HCT116 (cell line): ENCODE measurements at regions not wholly inside any gene's neighbourhood (a gene's known extent, or its start where the extent isn't known, plus 50 kb on each side); places are given as distances from the start of the nearest gene placed in this dataset.

Experiments used
- ATAC-seq: fragments of 200-7000 bp; cut with Tn5 transposase; 2 replicates; pipeline ENCODE4 v1.9.1; 2020; ENCODE audit warnings: mild to moderate bottlenecking, moderate library complexity
- BruUV-seq: library from RNA; stranded (reverse); fragments of 400-500 nt; replicated peaks from 2 replicates; lab custom pipeline; 2021; lab: Mats Ljungman, UMichigan
- CTCF ChIA-PET: fragments of 300-600 bp; sonication (Branson Sonifier 250); formaldehyde crosslinking; loops from one replicate; lab custom pipeline; 2021; ENCODE audit warnings: antibody characterized with exemption; lab: Charles Lee
- POLR2A ChIA-PET: fragments of 300-600, 350-600 bp; sonication (Branson Sonifier 250); formaldehyde crosslinking; loops from one replicate; lab custom pipeline; 2021; ENCODE audit warnings: antibody characterized with exemption; lab: Charles Lee
- RAD21 ChIA-PET, 2 experiments: fragments of 300-600 bp; sonication (Branson Sonifier 250); formaldehyde crosslinking; loops; one replicate each; lab custom pipeline; 2023; ENCODE audit warnings: low total read pairs in 2 of 2; ENCODE audit not compliant: uncharacterized antibody in 2 of 2, unreplicated experiment in 2 of 2, low non-redundant PET in 1 of 2; lab: Charles Lee
- DNase-seq: peaks from one replicate; pipeline ENCODE4 v3.0.0-alpha.2; 2010; ENCODE audit warnings: low read depth, low spot score
- H2AFZ ChIP-seq: fragments of 200-600 bp; shearing (Covaris generic), sonication (generic); 2 replicates; pipeline ENCODE4 v1.6.1; 2017; ENCODE audit warnings: low read depth, mixed run types, mixed read lengths, antibody characterized with exemption, low read length; ENCODE audit not compliant: poor library complexity, severe bottlenecking
- H3K27ac ChIP-seq: 2 replicates; pipeline ENCODE4 v1.5.1; 2012; ENCODE audit warnings: low read depth, low read length
- H3K27me3 ChIP-seq: fragments of 200-600 bp; sonication (generic); 2 replicates; pipeline ENCODE4 v1.6.1; 2016; ENCODE audit warnings: mixed run types, low read length, mixed read lengths; ENCODE audit not compliant: insufficient read depth
- H3K36me3 ChIP-seq, 2 experiments: fragments of 200-500 bp in 1 of 2; fragments of 200-600 bp in 1 of 2; sonication (Bioruptor generic) in 1 of 2; sonication (generic) in 1 of 2; 2 replicates each; pipeline versions ENCODE4 v1.5.1 to v1.6.1; 2014 to 2016; ENCODE audit warnings: low read length in 2 of 2, inconsistent platforms in 1 of 2, mixed read lengths in 1 of 2, mixed run types in 1 of 2; ENCODE audit not compliant: insufficient read depth in 2 of 2, control insufficient read depth in 1 of 2
- H3K4me1 ChIP-seq, 2 experiments: fragments of 200-600 bp in 1 of 2; sonication (generic) in 1 of 2; 2 replicates each; pipeline versions ENCODE4 v1.5.1 to v1.6.1; 2012 to 2017; ENCODE audit warnings: low read length in 2 of 2, inconsistent platforms in 1 of 2, mild to moderate bottlenecking in 1 of 2, mixed read lengths in 1 of 2, mixed run types in 1 of 2, moderate library complexity in 1 of 2; ENCODE audit not compliant: insufficient read depth in 2 of 2, control insufficient read depth in 1 of 2
- H3K4me2 ChIP-seq: fragments of 200-600 bp; sonication (generic); 2 replicates; pipeline ENCODE4 v1.6.1; 2017; ENCODE audit warnings: mixed run types, low read length, mixed read lengths
- H3K4me3 ChIP-seq, 2 experiments: fragments of 200-600 bp in 1 of 2; sonication (generic) in 1 of 2; replicated peaks in 1 of 2; 2 replicates each; pipeline ENCODE4 v1.5.1; 2011 to 2016; ENCODE audit warnings: low read length in 2 of 2, control low read depth in 1 of 2, low read depth in 1 of 2, mild to moderate bottlenecking in 1 of 2, mixed read lengths in 1 of 2, mixed run types in 1 of 2
- H3K79me2 ChIP-seq: fragments of 200-600 bp; sonication (generic); 2 replicates; pipeline ENCODE4 v1.6.1; 2017; ENCODE audit warnings: mild to moderate bottlenecking, mixed run types, low read length, moderate library complexity, mixed read lengths; ENCODE audit not compliant: insufficient read depth
- H3K9ac ChIP-seq: fragments of 200-600 bp; sonication (generic); 2 replicates; pipeline ENCODE4 v1.6.1; 2016; ENCODE audit warnings: low read length, mixed read lengths
- H3K9me2 ChIP-seq: fragments of 200-600 bp; sonication (generic), shearing (Covaris generic); 2 replicates; pipeline ENCODE4 v1.6.1; 2017; ENCODE audit warnings: mixed run types, mild to moderate bottlenecking, moderate library complexity; ENCODE audit not compliant: insufficient read depth
- H3K9me3 ChIP-seq, 2 experiments: fragments of 200-500 bp in 1 of 2; fragments of 200-600 bp in 1 of 2; sonication (Bioruptor generic) in 1 of 2; sonication (generic) in 1 of 2; 2 replicates each; pipeline ENCODE4 v1.6.1; 2014 to 2017; ENCODE audit warnings: low read length in 2 of 2, mixed read lengths in 2 of 2, inconsistent platforms in 1 of 2, low read depth in 1 of 2, mild to moderate bottlenecking in 1 of 2, mixed run types in 1 of 2, moderate library complexity in 1 of 2; ENCODE audit not compliant: control insufficient read depth in 1 of 2, insufficient read depth in 1 of 2
- H4K20me1 ChIP-seq: fragments of 200-600 bp; sonication (generic), shearing (Covaris generic); 2 replicates; pipeline ENCODE4 v1.6.1; 2017; ENCODE audit warnings: mixed run types, mild to moderate bottlenecking, moderate library complexity; ENCODE audit not compliant: insufficient read depth
- ATF3 ChIP-seq: IDR thresholded peaks from 2 replicates; pipeline ENCODE4 v1.6.1; 2012
- CEBPB ChIP-seq: IDR thresholded peaks from 2 replicates; pipeline ENCODE4 v1.6.1; 2012; ENCODE audit warnings: low read depth
- EGR1 ChIP-seq: IDR thresholded peaks from 2 replicates; pipeline ENCODE4 v1.6.1; 2012; ENCODE audit warnings: low read depth
- ELF1 ChIP-seq: IDR thresholded peaks from 2 replicates; pipeline ENCODE4 v1.6.1; 2012; ENCODE audit warnings: low read depth, borderline replicate concordance
- EZH2 ChIP-seq: fragments of 200-600 bp; sonication (generic); IDR thresholded peaks from 2 replicates; pipeline ENCODE4 v1.6.1; 2017; ENCODE audit warnings: antibody characterized with exemption, mixed run types
- FOSL1 ChIP-seq: IDR thresholded peaks from 2 replicates; pipeline ENCODE4 v1.6.1; 2012; ENCODE audit warnings: low read depth
- JUND ChIP-seq: IDR thresholded peaks from 2 replicates; pipeline ENCODE4 v1.6.1; 2012
- MAX ChIP-seq: IDR thresholded peaks from 2 replicates; pipeline ENCODE4 v1.6.1; 2012
- POLR2A ChIP-seq: IDR thresholded peaks from 2 replicates; pipeline ENCODE4 v1.7.0; 2011; ENCODE audit warnings: borderline replicate concordance; ENCODE audit not compliant: insufficient read depth, insufficient read length; ENCODE audit errors: extremely low read depth
- POLR2AphosphoS5 ChIP-seq: IDR thresholded peaks from 2 replicates; pipeline ENCODE4 v1.6.1; 2011; ENCODE audit warnings: mild to moderate bottlenecking, low read depth, low read length, moderate library complexity
- RAD21 ChIP-seq: IDR thresholded peaks from 2 replicates; pipeline ENCODE4 v1.6.1; 2012; ENCODE audit warnings: low read depth, mild to moderate bottlenecking
- REST ChIP-seq: IDR thresholded peaks from 2 replicates; pipeline ENCODE4 v1.6.1; 2012; ENCODE audit warnings: low read depth
- SIN3A ChIP-seq: IDR thresholded peaks from 2 replicates; pipeline ENCODE4 v1.6.1; 2012; ENCODE audit warnings: low read depth
- SP1 ChIP-seq: IDR thresholded peaks from 2 replicates; pipeline ENCODE4 v1.6.1; 2012; ENCODE audit warnings: low read depth
- SRF ChIP-seq: IDR thresholded peaks from 2 replicates; pipeline ENCODE4 v1.6.1; 2012; ENCODE audit warnings: low read depth
- TCF7L2 ChIP-seq: IDR thresholded peaks from 2 replicates; pipeline ENCODE4 v1.7.0; 2011; ENCODE audit warnings: borderline replicate concordance, inconsistent platforms; ENCODE audit not compliant: insufficient read depth, insufficient read length; ENCODE audit errors: extremely low read depth
- ZBTB33 ChIP-seq: IDR thresholded peaks from 2 replicates; pipeline ENCODE4 v1.6.1; 2011; ENCODE audit warnings: mild to moderate bottlenecking, low read length, moderate library complexity; ENCODE audit not compliant: insufficient replicate concordance; ENCODE audit errors: extremely low read depth
- ZFX ChIP-seq: fragments of 450-650 bp; IDR thresholded peaks from 2 replicates; pipeline ENCODE4 v1.6.1; 2017
- ZNF274 ChIP-seq: fragments of 200-500 bp; sonication (Bioruptor generic); IDR thresholded peaks from 2 replicates; pipeline ENCODE4 v1.6.1; 2014; ENCODE audit warnings: mild to moderate bottlenecking, low read depth, low read length, inconsistent platforms
- intact Hi-C: fragments of 100-400 bp; cut with micrococcal nuclease; formaldehyde crosslinking; loops from 2 replicates; pipeline ENCODE4 v1.10.0; 2022

- intact Hi-C loops, result no loop called here
- CTCF ChIA-PET, result no interaction called here
- POLR2A ChIA-PET, result no interaction called here
Measured at GRCh38 chr2:47315475-47315874, 53.6 kb upstream of the EPCAM start.

More at GRCh38 chr2:47315475-47315874, 53.6 kb upstream of the EPCAM start:
- BruUV-seq, result no TSS peak
- DNase-seq, result no peak
- no peak for ATAC-seq
- no peak overlapping the region for H2AFZ ChIP-seq
- no peaks in the 10 kb centered on the region for H3K27me3 ChIP-seq
- no peak overlapping the region for H3K27ac ChIP-seq
- no peaks in the 10 kb centered on the region for H3K9me3 ChIP-seq
- no peaks in the 10 kb centered on the region for H3K79me2 ChIP-seq
- no peaks in the 10 kb centered on the region for H3K9me2 ChIP-seq
- TF ChIP-seq EZH2, result no peak
- TF ChIP-seq ATF3, result no peak
- no peak for TF ChIP-seq TCF7L2
- TF ChIP-seq SP1, result no peak
- no peak for TF ChIP-seq FOSL1
- TF ChIP-seq POLR2A, result no peak
- no peak for TF ChIP-seq RAD21
- TF ChIP-seq MAX, result no peak
- no peak for TF ChIP-seq ZFX
- TF ChIP-seq JUND, result no peak
- TF ChIP-seq REST, result no peak
- TF ChIP-seq ZBTB33, result no peak
- no peak for TF ChIP-seq SRF
- no peak for TF ChIP-seq ZNF274
- no peak for TF ChIP-seq POLR2AphosphoS5
- no peak for TF ChIP-seq EGR1
- no peak for TF ChIP-seq CEBPB
- TF ChIP-seq SIN3A, result no peak
- TF ChIP-seq ELF1, result no peak
- RAD21 ChIA-PET, result no interaction called here
- no peaks in the 10 kb centered on the region for H4K20me1 ChIP-seq
- H3K4me2 ChIP-seq, result no peak overlapping the region
- H3K36me3 ChIP-seq, result no peaks in the 10 kb centered on the region
- no peak overlapping the region for H3K9ac ChIP-seq
- no peak overlapping the region for H3K4me3 ChIP-seq
- H3K4me1 ChIP-seq, result peaks cover 13 to 16% of the 10 kb centered on the region in 2 experiments; a peak in 3 of 4 replicates
